GM21717 (cell line): ENCODE measurements at regions not wholly inside any gene's neighbourhood (a gene's known extent, or its start where the extent isn't known, plus 50 kb on each side); places are given as distances from the start of the nearest gene placed in this dataset.
"Not testable (repeated sequence)": the region's sequence is repeated elsewhere in the genome, so short reads cannot be mapped to it uniquely, and the experiment has no call there.

Experiments used
- ATAC-seq: cut with Tn5 transposase; IDR thresholded peaks from one replicate; pipeline ENCODE4 v1.9.1; 2021; ENCODE audit warnings: mild to moderate bottlenecking, moderate library complexity; ENCODE audit not compliant: unreplicated experiment

DNA sequence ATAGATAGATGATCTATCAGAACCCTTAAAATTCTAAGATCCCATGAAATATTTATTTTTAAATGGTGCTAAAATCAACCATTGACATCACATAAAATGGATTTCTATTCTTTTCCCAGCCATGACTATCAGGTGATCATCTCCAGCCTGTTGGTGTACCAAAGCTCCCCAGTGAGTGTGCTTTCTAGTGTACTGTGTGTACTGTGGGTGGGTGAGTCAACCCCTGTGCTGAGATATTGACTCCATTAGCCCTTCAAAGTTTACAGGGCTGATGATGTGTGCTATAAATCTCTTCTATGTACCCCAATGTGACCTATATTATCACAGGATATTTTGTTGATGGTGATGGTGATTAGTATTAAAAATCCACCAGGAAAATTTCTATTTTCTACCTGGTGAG, 344.6 kb downstream of the MMUT start:
- ATAC-seq = no peak

GRCh38 chr6:49110916-49111315, 352.1 kb downstream of the MMUT start:
- no peak for ATAC-seq

DNA sequence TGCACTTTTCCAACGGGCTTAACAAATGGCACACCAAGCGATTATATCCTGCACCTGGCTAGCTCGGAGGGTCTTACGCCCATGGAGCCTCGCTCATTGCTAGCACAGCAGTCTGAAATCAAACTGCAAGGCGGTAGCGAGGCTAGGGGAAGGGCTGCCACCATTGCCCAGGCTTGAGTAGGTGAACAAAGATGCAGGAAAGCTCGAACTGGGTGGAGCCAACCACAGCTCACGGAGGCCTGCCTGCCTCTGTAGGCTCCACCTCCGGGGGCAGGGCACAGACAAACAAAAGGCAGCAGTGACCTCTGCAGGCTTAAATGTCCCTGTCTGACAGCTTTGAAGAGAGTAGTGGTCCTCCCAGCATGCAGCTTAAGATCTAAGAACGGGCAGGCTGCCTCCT, 365.4 kb downstream of the MMUT start:
- not testable (repeated sequence) for ATAC-seq

- no peak for ATAC-seq
These were observed 365.9 kb downstream of the MMUT start for GRCh38 chr6:49097116-49097515.

GRCh38 chr6:49088631-49089030, 374.4 kb downstream of the MMUT start:
- ATAC-seq = no peak

GRCh38 chr6:49087369-49087768, 375.7 kb downstream of the MMUT start:
- no peak for ATAC-seq

DNA sequence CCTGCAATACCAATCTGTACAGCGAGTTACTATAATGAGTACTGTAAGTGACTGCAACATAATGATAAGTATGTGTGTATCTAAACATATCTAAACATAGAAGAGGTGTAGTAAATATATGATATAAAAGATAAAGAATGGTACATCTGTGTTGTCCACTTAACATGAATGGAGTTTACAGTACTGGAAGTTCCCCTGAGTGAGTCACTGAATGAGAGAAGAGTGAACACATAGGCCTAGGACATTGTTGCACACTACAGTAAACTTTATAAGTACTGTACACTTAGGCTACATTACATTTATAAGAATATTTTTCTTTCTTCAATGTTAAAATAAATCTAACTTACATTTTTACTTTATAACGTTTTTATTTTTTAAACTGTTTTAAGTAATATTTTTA, 380.4 kb downstream of the MMUT start:
- ATAC-seq = no peak

DNA sequence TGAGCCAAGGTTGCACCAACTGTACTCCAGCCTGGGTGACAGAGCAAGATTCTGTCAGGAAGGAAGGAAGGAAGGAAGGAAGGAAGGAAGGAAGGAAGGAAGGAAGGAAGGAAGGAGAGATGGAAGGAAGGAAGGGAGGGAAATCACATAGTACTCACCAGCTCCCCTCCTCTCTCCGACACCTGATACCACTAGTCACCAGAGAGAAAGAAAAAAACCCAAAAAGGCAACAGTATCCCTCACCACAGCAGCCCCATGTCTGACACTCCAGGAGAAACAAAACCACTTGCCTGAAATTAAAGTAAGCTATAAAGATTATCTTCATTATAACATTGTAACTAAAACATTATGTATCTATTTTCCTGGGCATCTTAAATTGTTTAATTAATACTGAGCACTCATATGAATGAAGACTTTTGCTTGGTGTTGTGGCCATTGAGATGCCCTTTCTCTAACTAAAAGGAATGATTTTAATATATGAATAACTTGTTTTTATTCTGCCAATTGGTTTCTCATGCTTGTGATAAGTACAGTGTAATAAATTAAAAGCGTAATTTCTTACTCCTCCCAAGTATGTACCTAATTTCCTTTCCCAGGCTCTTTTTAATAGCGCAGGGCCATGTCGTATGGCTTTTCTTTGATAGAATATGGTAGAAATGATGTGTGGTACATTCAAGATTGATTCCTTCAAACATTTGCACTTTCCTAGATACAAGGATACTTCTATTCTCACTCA, 390.0 kb downstream of the MMUT start:
- ATAC-seq = no peak

- ATAC-seq = no peak
These were observed 390.9 kb downstream of the MMUT start for GRCh38 chr6:49072146-49072545.

DNA sequence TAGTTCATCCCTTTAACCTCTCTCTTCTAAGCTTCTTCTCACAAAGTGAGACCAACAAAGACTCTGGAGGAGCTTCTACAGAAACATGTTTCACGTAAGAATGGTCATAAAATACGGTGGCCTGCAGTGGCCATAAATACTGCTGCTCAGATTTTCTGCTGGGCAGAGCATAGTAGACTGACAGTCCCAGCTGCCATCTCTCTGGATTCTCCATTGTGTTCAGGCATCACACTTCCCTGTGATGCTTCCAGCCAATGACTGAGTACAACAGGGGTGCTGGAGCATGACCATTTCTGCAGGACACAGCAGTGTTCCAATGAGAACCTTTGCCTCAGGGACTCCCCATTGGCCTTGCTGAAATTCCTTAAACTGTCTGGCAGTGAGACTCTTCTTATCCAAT, 392.6 kb downstream of the MMUT start:
- ATAC-seq = no peak

DNA sequence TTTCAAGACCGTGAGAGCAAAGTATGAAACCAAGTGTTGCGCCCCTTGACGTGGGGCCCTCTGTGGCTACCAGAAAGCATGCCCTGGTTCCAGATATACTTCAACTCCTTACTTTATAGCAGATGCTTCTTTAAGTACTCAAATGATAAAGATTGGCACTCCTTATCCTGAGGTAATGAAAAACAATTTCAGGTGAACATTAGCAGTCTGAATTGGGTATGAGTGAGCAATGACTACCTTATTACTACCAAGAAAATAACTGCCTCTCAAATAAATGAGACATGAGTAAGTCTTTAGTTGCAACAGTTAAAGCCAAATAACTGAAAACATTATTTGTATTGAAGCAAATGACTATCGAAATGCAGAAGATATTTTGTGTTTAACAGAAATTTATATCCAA, 408.7 kb downstream of the MMUT start:
- ATAC-seq = no peak

GRCh38 chr6:49052901-49053300, 410.2 kb downstream of the MMUT start:
- ATAC-seq = no peak

GRCh38 chr6:49051281-49051680, 411.8 kb downstream of the MMUT start:
- no peak for ATAC-seq

GRCh38 chr6:49050584-49050983, 412.5 kb downstream of the MMUT start:
- ATAC-seq = no peak

DNA sequence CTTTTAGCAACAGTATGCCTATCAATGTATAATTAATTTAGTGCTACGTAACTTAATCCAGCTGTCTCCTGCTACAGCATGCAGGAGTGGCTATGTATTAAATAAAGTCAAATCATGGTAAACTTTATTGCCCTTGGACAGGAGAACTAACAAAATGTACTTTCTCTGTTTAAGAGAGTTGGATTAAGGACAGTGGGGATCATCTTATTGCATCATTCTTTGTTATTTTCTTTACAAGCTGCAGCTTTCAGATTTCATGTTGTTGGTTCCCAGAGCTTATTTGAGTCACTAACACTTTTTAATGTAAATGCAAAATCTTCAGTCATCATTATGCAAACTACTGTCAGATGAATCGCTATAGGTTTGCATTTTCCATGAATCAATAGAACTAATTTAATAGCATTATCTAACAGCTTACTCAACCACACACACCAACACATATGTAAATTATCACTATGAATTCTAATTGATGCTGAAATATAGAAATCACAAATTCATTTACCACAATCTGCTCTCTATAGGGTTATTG, 424.7 kb downstream of the MMUT start:
- ATAC-seq = no peak

GRCh38 chr6:49030251-49031020, 432.6 kb downstream of the MMUT start:
- no peak for ATAC-seq

- ATAC-seq = no peak
These were observed 435.4 kb downstream of the MMUT start for GRCh38 chr6:49027644-49028043.

- no peak for ATAC-seq
These were observed 437.5 kb downstream of the MMUT start for GRCh38 chr6:49025273-49026240.

DNA sequence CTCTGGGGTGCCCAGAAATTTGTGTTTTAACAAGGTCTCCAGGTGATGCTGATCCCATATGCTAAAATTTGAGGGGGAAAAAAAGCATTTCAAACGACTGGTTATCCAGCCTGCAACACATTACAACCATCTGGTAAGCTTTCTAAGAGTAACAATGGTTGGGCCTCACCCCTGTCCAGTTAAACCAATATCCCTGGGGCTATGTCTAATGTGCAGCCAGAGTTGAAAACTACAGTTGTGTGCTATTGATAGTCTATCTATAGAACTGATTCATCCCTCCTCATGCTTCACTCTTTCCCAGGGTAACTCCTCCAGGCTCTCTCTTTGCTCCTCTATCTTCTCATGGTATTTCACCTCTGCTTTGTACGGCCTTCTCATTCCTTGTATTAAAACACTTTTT, 458.3 kb downstream of the MMUT start:
- no peak for ATAC-seq

- ATAC-seq = no peak
These were observed 459.7 kb downstream of the MMUT start for GRCh38 chr6:49003348-49003747.
